ENCODE measurements at regions not wholly inside any gene's neighbourhood (a gene's known extent, or its start where the extent isn't known, plus 50 kb on each side); places are given as distances from the start of the nearest gene placed in this dataset.

- POLR2A ChIA-PET = no interaction called here
- no peak overlapping the region for H2AFZ ChIP-seq (ENCODE audit: insufficient read depth, low read depth, low read length, poor library complexity, severe bottlenecking)
- H4K20me1 ChIP-seq (ENCODE audit: control insufficient read depth, insufficient read depth, low read length, poor library complexity, severe bottlenecking) = no peaks in the 10 kb centered on the region
- no peaks in the 10 kb centered on the region for H3K36me3 ChIP-seq (replicated peaks in 1 of 2; ENCODE audit: control extremely low read depth in 1 of 2, control insufficient read depth in 1 of 2, extremely low read depth in 1 of 2, insufficient read depth in 2 of 2, low read length in 1 of 2)
- no peak for DNase-seq
- intact Hi-C loops (cut with micrococcal nuclease) = no loop called here
- H3K27me3 ChIP-seq (replicated peaks in 1 of 4; ENCODE audit: control extremely low read depth in 1 of 4, control insufficient read depth in 3 of 4, insufficient read depth in 4 of 4, low read length in 3 of 4) = no peaks in the 10 kb centered on the region
- H3K27ac ChIP-seq (ENCODE audit: low read length in 2 of 2) = no peak overlapping the region
- no peaks in the 10 kb centered on the region for H3K79me2 ChIP-seq (ENCODE audit: control insufficient read depth, insufficient read depth, low read length)
- H3K4me1 Mint-ChIP-seq = no peaks in the 10 kb centered on the region
- H3K27me3 Mint-ChIP-seq = no peaks in the 10 kb centered on the region
- H3K9me3 ChIP-seq (ENCODE audit: control extremely low read depth in 1 of 3, control insufficient read depth in 2 of 3, insufficient read depth in 1 of 3, low read length in 2 of 3) = no peaks in the 10 kb centered on the region
- H3K27ac Mint-ChIP-seq = no peak overlapping the region
- peaks cover 2% of the 10 kb centered on the region for H3K9me3 Mint-ChIP-seq (ENCODE audit: insufficient read depth)
- no peak overlapping the region for H3K9ac ChIP-seq (ENCODE audit: low read length)
- no peaks in the 10 kb centered on the region for H3K4me1 ChIP-seq (ENCODE audit: control insufficient read depth in 2 of 2, insufficient read depth in 2 of 2, low read length in 2 of 2)
- no peak overlapping the region for H3K4me2 ChIP-seq (replicated peaks; ENCODE audit: low read depth, low read length, poor library complexity, severe bottlenecking)
- no peak overlapping the region for H3K4me3 Mint-ChIP-seq
- CTCF ChIA-PET = no interaction called here
- WGBS (ENCODE audit: insufficient coverage) = 90% methylated on average over 2 of the region's 3 CpGs
- ATAC-seq (ENCODE audit: low read depth) = no peak
- no peak overlapping the region for H3K4me3 ChIP-seq (ENCODE audit: control extremely low read depth in 1 of 5, extremely low read depth in 1 of 5, insufficient read depth in 1 of 5, low read depth in 2 of 5, low read length in 4 of 5)
- TF ChIP-seq CTCF (IDR thresholded peaks at IDR 0.05) (no peak), EZH2 (IDR thresholded peaks at IDR 0.05; ENCODE audit: borderline replicate concordance, insufficient read depth, low read depth, low read length, poor library complexity, severe bottlenecking) (no peak)
These were observed 1227.9 kb upstream of the SPRY2 start for GRCh38 chr13:81568824-81569223.

GRCh38 chr13:81565849-81566248 lies 1224.9 kb upstream of the SPRY2 start:
- CTCF ChIA-PET = no interaction called here
- Mint-ChIP-seq H3K9me3 (ENCODE audit: insufficient read depth) (peaks cover 2% of the 10 kb centered on the region), H3K4me3 (no peak overlapping the region), H3K27ac (no peak overlapping the region), H3K27me3 (no peaks in the 10 kb centered on the region), H3K4me1 (no peaks in the 10 kb centered on the region)
- Histone ChIP-seq H4K20me1 (ENCODE audit: control insufficient read depth, insufficient read depth, low read length, poor library complexity, severe bottlenecking) (no peaks in the 10 kb centered on the region), H3K27ac (ENCODE audit: low read length in 2 of 2) (no peak overlapping the region), H3K4me1 (ENCODE audit: control insufficient read depth in 2 of 2, insufficient read depth in 2 of 2, low read length in 2 of 2) (no peaks in the 10 kb centered on the region), H3K4me2 (replicated peaks; ENCODE audit: low read depth, low read length, poor library complexity, severe bottlenecking) (no peak overlapping the region), H3K36me3 (replicated peaks in 1 of 2; ENCODE audit: control extremely low read depth in 1 of 2, control insufficient read depth in 1 of 2, extremely low read depth in 1 of 2, insufficient read depth in 2 of 2, low read length in 1 of 2) (no peaks in the 10 kb centered on the region), H3K9ac (ENCODE audit: low read length) (no peak overlapping the region), H2AFZ (ENCODE audit: insufficient read depth, low read depth, low read length, poor library complexity, severe bottlenecking) (no peak overlapping the region), H3K4me3 (ENCODE audit: control extremely low read depth in 1 of 5, extremely low read depth in 1 of 5, insufficient read depth in 1 of 5, low read depth in 2 of 5, low read length in 4 of 5) (no peak overlapping the region), H3K79me2 (ENCODE audit: control insufficient read depth, insufficient read depth, low read length) (no peaks in the 10 kb centered on the region), H3K27me3 (replicated peaks in 1 of 4; ENCODE audit: control extremely low read depth in 1 of 4, control insufficient read depth in 3 of 4, insufficient read depth in 4 of 4, low read length in 3 of 4) (no peaks in the 10 kb centered on the region), H3K9me3 (ENCODE audit: control extremely low read depth in 1 of 3, control insufficient read depth in 2 of 3, insufficient read depth in 1 of 3, low read length in 2 of 3) (peaks cover 0 to 2% (median 0%) of the 10 kb centered on the region in 3 donors)
- no CpG with 5 or more reads among the region's 1 CpG for WGBS (ENCODE audit: insufficient coverage)
- intact Hi-C loops (cut with micrococcal nuclease) = no loop called here
- POLR2A ChIA-PET = no interaction called here
- ATAC-seq (ENCODE audit: low read depth) = no peak
- no peak for DNase-seq
- TF ChIP-seq CTCF (IDR thresholded peaks at IDR 0.05) (no peak), EZH2 (IDR thresholded peaks at IDR 0.05; ENCODE audit: borderline replicate concordance, insufficient read depth, low read depth, low read length, poor library complexity, severe bottlenecking) (no peak)
